ENCODE measurements at regions not wholly inside any gene's neighbourhood (a gene's known extent, or its start where the extent isn't known, plus 50 kb on each side); places are given as distances from the start of the nearest gene placed in this dataset.
"Not testable (repeated sequence)": the region's sequence is repeated elsewhere in the genome, so short reads cannot be mapped to it uniquely, and the experiment has no call there.

GRCh38 chr14:92223025-92223424 is 99.9 kb upstream of the SLC24A4 start:
- no peak for DNase-seq

- DNase-seq: no peak
Observed at GRCh38 chr14:92224358-92224954, 98.5 kb upstream of the SLC24A4 start.

- no peak for DNase-seq
Observed at GRCh38 chr14:92225731-92226130, 97.2 kb upstream of the SLC24A4 start.

GRCh38 chr14:92226166-92226565 is 96.8 kb upstream of the SLC24A4 start:
- DNase-seq: not testable (repeated sequence)

- DNase-seq: no peak
Observed at GRCh38 chr14:92236243-92236900, 86.6 kb upstream of the SLC24A4 start.

- no peak for DNase-seq
Observed at GRCh38 chr14:92240658-92241057, 82.3 kb upstream of the SLC24A4 start.

- no peak for DNase-seq
Observed at GRCh38 chr14:92241966-92242595, 80.9 kb upstream of the SLC24A4 start.

- no peak for DNase-seq
Observed at GRCh38 chr14:92244805-92245204, 78.2 kb upstream of the SLC24A4 start.

GRCh38 chr14:92247341-92247740 is 75.6 kb upstream of the SLC24A4 start:
- DNase-seq: peak; percentile 48 to 73

- no peak for DNase-seq
Observed at GRCh38 chr14:92247947-92248346, 75.0 kb upstream of the SLC24A4 start.

- DNase-seq: peak; percentile 50 to 78
Observed at GRCh38 chr14:92248696-92249095, 74.3 kb upstream of the SLC24A4 start.

GRCh38 chr14:92250366-92250765 is 72.6 kb upstream of the SLC24A4 start:
- DNase-seq: not testable (repeated sequence)

GRCh38 chr14:92252323-92252722 is 70.6 kb upstream of the SLC24A4 start:
- DNase-seq: no peak

- no peak for DNase-seq
Observed at GRCh38 chr14:92253381-92253894, 69.5 kb upstream of the SLC24A4 start.

GRCh38 chr14:92254786-92255185 is 68.2 kb upstream of the SLC24A4 start:
- peak in 1 of 2 donors; percentile 18 for DNase-seq

GRCh38 chr14:92258934-92259333 is 64.0 kb upstream of the SLC24A4 start:
- DNase-seq: no peak

- peak; percentile 70 to 72 for DNase-seq
Observed at GRCh38 chr14:92259613-92260357, 63.2 kb upstream of the SLC24A4 start.

- DNase-seq: peak; percentile 32 to 55
Observed at GRCh38 chr14:92263681-92264080, 59.3 kb upstream of the SLC24A4 start.

- DNase-seq: peak in 1 of 2 donors; percentile 10
Observed at GRCh38 chr14:92264195-92264594, 58.8 kb upstream of the SLC24A4 start.

- no peak for DNase-seq
Observed at GRCh38 chr14:92266216-92266615, 56.7 kb upstream of the SLC24A4 start.
